Esophagus muscularis mucosa (tissue), 4 donors: ENCODE measurements at regions not wholly inside any gene's neighbourhood (a gene's known extent, or its start where the extent isn't known, plus 50 kb on each side); places are given as distances from the start of the nearest gene placed in this dataset.

Source experiments
- DNase-seq: peaks from one replicate; pipeline ENCODE4 v3.0.0-alpha.2; 2017; ENCODE audit errors: extremely low spot score
- H3K27ac ChIP-seq, 4 donors: fragments of 200-600 bp; sonication (generic); replicated peaks in 1 of 4; 1 replicate in 3 of 4; 2 replicates in 1 of 4; pipeline ENCODE4 v1.5.1; 2016 to 2019; ENCODE audit warnings: mild to moderate bottlenecking in 1 of 4
- H3K27me3 ChIP-seq, 4 donors: fragments of 200-600 bp; sonication (generic); one replicate each; pipeline versions ENCODE4 v1.5.1 to v1.6.0; 2016 to 2019
- H3K36me3 ChIP-seq, 4 donors: fragments of 200-600 bp; sonication (generic); one replicate each; pipeline ENCODE4 v1.5.1; 2016 to 2019
- H3K4me1 ChIP-seq, 4 donors: fragments of 200-600 bp; sonication (generic); one replicate each; pipeline ENCODE4 v1.5.1; 2016 to 2019
- H3K4me3 ChIP-seq, 4 donors: fragments of 200-600 bp; sonication (generic); 1 replicate in 2 of 4; 2 replicates in 2 of 4; pipeline ENCODE4 v1.5.1; 2016 to 2019; ENCODE audit warnings: mild to moderate bottlenecking in 4 of 4, moderate library complexity in 1 of 4
- H3K9me3 ChIP-seq, 4 donors: fragments of 200-600 bp; sonication (generic); 1 replicate in 3 of 4; 2 replicates in 1 of 4; pipeline ENCODE4 v1.5.1; 2016 to 2019
- CTCF ChIP-seq, 3 experiments: fragments of 200-600 bp in 2 of 3; fragments of 450-650 bp in 1 of 3; sonication (generic) in 2 of 3; IDR thresholded peaks; one replicate each; pipeline ENCODE4 v1.5.1; 2017 to 2019; ENCODE audit warnings: antibody characterized with exemption in 3 of 3, mild to moderate bottlenecking in 2 of 3, moderate library complexity in 1 of 3
- EP300 ChIP-seq: sonication (generic); formaldehyde crosslinking; IDR thresholded peaks from one replicate; pipeline ENCODE4 v1.6.1; 2017; ENCODE audit warnings: antibody characterized with exemption
- POLR2A ChIP-seq: fragments of 450-650 bp; IDR thresholded peaks from one replicate; pipeline ENCODE4 v1.6.1; 2017; ENCODE audit warnings: antibody characterized with exemption, moderate library complexity, mild to moderate bottlenecking, low read depth
- POLR2AphosphoS5 ChIP-seq, 2 donors: sonication (generic); formaldehyde crosslinking; IDR thresholded peaks; one replicate each; pipeline ENCODE4 v1.6.1; 2017; ENCODE audit warnings: antibody characterized with exemption in 2 of 2
- WGBS: methylation state at CpG from one replicate; pipeline ENCODE4 v1.1.5; 2018; 5-methylcytosine and 5-hydroxymethylcytosine counted together
- intact Hi-C: fragments of 100-400 bp; cut with DNase I; formaldehyde crosslinking; loops from one replicate; pipeline ENCODE4 v1.15.1; 2023
- small RNA-seq, 3 donors: library from RNA; depleted of rRNA; stranded (forward); fragments of <200 nt; gene quantifications; one replicate each; pipeline ENCODE3, GENCODE V24; 2016

- intact Hi-C loops, result no loop called here
- Histone ChIP-seq H3K27ac (no peak overlapping the region), H3K9me3 (no peaks in the 10 kb centered on the region), H3K4me3 (no peak overlapping the region), H3K4me1 (no peaks in the 10 kb centered on the region), H3K27me3 (no peaks in the 10 kb centered on the region), H3K36me3 (no peaks in the 10 kb centered on the region)
- TF ChIP-seq EP300, result no peak
- no peak for TF ChIP-seq CTCF (IDR thresholded peaks at IDR 0.05)
- TF ChIP-seq POLR2A, result no peak
- no peak for TF ChIP-seq POLR2AphosphoS5 (IDR thresholded peaks at IDR 0.05)
- DNase-seq, result no peak
- 79% methylated on average over 4 of the region's 4 CpGs for WGBS
Measured at GRCh38 chr2:60699617-60700016, 56.5 kb upstream of the PAPOLG start.

GRCh38 chr2:60706021-60706420 lies 50.0 kb upstream of the PAPOLG start:
- TF ChIP-seq CTCF (IDR thresholded peaks at IDR 0.05) (no peak), POLR2A (no peak), POLR2AphosphoS5 (IDR thresholded peaks at IDR 0.05) (no peak), EP300 (no peak)
- Histone ChIP-seq H3K4me1 (no peaks in the 10 kb centered on the region), H3K4me3 (no peak overlapping the region), H3K36me3 (no peaks in the 10 kb centered on the region), H3K27me3 (no peaks in the 10 kb centered on the region), H3K9me3 (no peaks in the 10 kb centered on the region), H3K27ac (no peak overlapping the region)
- 51% methylated on average over 4 of the region's 4 CpGs for WGBS
- intact Hi-C loops, result loop anchor here (5.0 kb wide), 1 partner anchor 291 kb away; no protein-coding TSS in a partner anchor
- DNase-seq, result no peak

Small RNAs in the stretch of these regions (small RNA-seq; reads per million reads assigned to genes)
- 0 reads per million in 3 donors for gene RN7SL361P
